IPS-20b (cell line): ENCODE measurements at regions not wholly inside any gene's neighbourhood (a gene's known extent, or its start where the extent isn't known, plus 50 kb on each side); places are given as distances from the start of the nearest gene placed in this dataset.

Experiments used
- H3K27ac ChIP-seq: one replicate; pipeline ENCODE4 v1.5.1; 2013; ENCODE audit warnings: low read length
- H3K27me3 ChIP-seq: 2 replicates; pipeline ENCODE4 v1.6.1; 2013; ENCODE audit warnings: mild to moderate bottlenecking, low read length, inconsistent platforms; ENCODE audit not compliant: insufficient read depth
- H3K36me3 ChIP-seq: 2 replicates; pipeline ENCODE4 v1.6.1; 2013; ENCODE audit warnings: low read depth, mild to moderate bottlenecking, inconsistent platforms, low read length, moderate library complexity; ENCODE audit not compliant: insufficient read depth
- H3K4me1 ChIP-seq: 2 replicates; pipeline ENCODE4 v1.6.1; 2013; ENCODE audit warnings: mild to moderate bottlenecking, control low read depth, inconsistent platforms, low read length, moderate library complexity; ENCODE audit not compliant: insufficient read depth
- H3K4me3 ChIP-seq: 2 replicates; pipeline ENCODE4 v1.5.1; 2013; ENCODE audit warnings: mild to moderate bottlenecking, low read length, inconsistent platforms
- H3K9ac ChIP-seq: 2 replicates; pipeline ENCODE4 v1.6.1; 2013; ENCODE audit warnings: low read depth, mild to moderate bottlenecking, inconsistent platforms, low read length, moderate library complexity
- H3K9me3 ChIP-seq: 2 replicates; pipeline ENCODE4 v1.6.1; 2013; ENCODE audit warnings: mild to moderate bottlenecking, low read depth, low read length, inconsistent platforms; ENCODE audit not compliant: insufficient read depth

DNA sequence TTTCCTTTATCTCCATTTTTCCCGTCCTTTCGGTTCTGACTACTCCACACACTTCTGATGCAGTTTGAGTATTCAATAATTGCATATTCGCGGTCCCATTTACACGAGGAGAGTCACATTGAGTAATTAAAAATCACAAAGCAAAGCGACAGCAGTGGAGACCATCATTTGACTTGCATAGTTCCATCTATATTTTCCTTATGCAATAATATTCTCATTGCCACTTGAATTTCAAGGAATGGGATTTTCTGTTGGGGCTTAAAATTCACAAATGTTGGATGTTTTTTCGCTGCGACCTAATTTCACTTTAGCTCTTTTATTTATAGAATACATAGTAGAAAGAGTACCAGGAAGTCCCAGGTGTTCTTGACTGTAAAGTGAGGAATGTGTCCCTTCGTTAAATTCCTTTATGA, 186.8 kb downstream of the ZEB2 start:
- peak overlapping the region; percentile 69 for H3K27ac ChIP-seq
- peaks cover 15% of the 10 kb centered on the region; the same call in 1 of the 2 replicates for H3K4me1 ChIP-seq
- H3K9me3 ChIP-seq, result no peaks in the 10 kb centered on the region
- peak overlapping the region; percentile 78; the same call in 1 of the 2 replicates for H3K9ac ChIP-seq
- H3K27me3 ChIP-seq, result peaks cover 28% of the 10 kb centered on the region; the same call in 1 of the 2 replicates
- peak overlapping the region; percentile 68 for H3K4me3 ChIP-seq
- H3K36me3 ChIP-seq, result no peaks in the 10 kb centered on the region

DNA sequence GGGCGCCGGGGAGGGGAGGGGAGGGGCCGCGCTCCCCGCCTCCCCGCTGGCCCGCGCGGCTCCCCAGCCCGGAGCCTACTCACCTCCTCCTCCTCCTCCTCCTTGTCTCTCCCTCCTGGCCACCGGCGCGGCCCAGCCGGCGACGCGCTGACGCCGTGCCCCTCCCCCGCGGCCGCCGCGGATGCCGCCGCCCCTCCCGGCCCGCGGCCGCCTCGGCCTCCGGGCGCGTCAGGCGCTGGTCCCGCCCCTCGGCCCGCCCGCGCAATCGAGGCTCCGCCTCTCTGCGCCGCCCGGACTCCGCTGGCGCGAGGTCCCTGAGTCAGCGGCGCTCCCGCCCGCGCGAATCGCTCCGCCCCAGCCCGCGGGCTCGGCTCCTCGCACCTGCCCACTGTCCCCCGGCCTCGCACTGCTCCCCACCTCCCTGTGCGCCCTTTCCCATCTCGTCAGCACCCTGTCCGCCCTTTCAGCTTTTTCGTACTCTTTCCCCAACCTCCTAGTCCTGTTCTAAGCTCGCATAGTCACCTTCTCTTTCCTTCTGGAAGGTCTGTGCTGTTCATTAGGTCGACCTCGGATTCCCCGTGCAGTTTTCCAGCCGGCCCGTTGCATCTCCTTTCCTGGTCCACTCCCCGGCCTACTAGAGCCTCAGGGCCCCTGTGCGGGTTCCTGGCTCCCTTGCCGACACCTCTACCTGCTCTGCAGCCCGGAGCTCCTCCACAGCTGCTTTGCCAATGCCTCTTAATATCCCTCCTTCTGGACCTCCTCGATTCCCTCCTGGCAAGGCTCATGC, 187.4 kb downstream of the ZEB2 start:
- Histone ChIP-seq H3K9ac (peak overlapping the region; percentile 78; the same call in 1 of the 2 replicates), H3K27me3 (peaks cover 28% of the 10 kb centered on the region; the same call in 1 of the 2 replicates), H3K4me3 (peak overlapping the region; percentile 79), H3K27ac (peak overlapping the region; percentile 69), H3K9me3 (no peaks in the 10 kb centered on the region), H3K36me3 (no peaks in the 10 kb centered on the region), H3K4me1 (peaks cover 15% of the 10 kb centered on the region; the same call in 1 of the 2 replicates)

DNA sequence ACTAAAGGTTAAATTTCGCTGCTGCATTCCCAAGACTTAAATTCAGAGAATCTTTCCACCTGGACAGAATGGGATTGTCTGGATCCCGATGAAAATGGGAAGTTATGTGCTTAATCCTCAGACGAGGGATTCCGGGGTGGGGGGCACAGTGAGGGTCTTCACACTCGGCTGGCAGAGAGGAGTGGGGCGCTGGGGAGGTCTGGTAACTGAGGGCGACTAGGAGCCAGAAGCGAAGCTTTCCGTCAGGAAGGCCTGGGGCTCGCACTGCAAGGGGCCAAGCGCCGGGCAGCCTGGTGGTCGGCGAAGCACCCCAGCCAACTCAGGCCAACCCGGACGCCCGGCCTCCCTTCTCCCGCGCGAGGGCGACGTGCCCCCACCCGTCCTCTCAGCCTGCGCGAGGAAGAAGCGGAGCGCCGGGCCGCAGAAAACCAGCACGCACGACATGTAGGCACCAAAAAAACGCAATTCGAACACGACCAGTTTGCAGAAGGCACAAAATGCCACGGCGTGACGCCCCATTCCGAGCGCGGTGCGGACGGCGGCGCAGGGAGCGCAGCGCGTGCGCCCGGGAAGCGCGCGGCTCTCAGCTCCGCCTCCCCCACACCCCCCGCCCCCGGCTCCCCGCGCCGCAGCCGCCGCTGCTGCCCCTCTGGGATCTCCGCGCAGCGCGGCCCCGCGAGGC, 188.1 kb downstream of the ZEB2 start:
- H3K36me3 ChIP-seq, result no peaks in the 10 kb centered on the region
- peaks cover 28% of the 10 kb centered on the region; the same call in 1 of the 2 replicates for H3K27me3 ChIP-seq
- H3K27ac ChIP-seq, result no peak overlapping the region
- H3K9me3 ChIP-seq, result no peaks in the 10 kb centered on the region
- peaks cover 15% of the 10 kb centered on the region; the same call in 1 of the 2 replicates for H3K4me1 ChIP-seq
- H3K9ac ChIP-seq, result peak overlapping the region; percentile 68
- H3K4me3 ChIP-seq, result peak overlapping the region; percentile 79

DNA sequence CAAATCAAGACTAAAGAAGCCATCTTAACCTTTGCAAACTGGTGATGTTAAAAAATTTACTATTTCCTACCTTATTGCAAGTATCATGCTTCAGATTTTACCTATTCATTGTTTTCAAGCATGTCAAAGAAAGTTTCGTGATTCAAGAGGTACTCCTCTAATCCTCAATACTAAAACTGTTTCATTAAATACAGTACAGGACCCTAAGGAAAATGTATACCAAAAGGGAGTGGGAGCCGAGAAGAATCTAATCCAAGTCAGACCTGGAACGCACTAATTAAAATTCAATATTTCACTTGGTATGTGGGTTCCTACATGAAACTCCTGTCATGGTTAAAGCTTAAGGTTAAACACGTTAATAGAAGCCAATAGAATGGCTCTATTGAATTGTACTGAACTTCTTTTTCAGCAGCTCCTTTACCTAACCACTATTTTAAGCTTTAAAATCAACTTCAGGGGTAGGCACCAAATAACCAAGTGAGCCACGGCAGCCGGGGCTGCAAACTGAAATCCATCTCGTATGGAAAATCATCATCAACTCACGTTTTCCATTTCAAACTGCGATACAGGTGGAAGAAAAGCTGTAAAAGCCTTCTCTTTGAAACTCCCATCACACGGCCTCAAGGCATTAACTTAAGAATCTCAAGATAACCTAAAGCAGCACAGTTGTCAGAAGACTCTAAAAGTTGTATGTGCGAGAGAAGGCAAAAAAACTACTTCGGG, 188.8 kb downstream of the ZEB2 start:
- Histone ChIP-seq H3K27me3 (peaks cover 28% of the 10 kb centered on the region; the same call in 1 of the 2 replicates), H3K9me3 (no peaks in the 10 kb centered on the region), H3K27ac (no peak overlapping the region), H3K4me1 (peaks cover 15% of the 10 kb centered on the region; the same call in 1 of the 2 replicates), H3K4me3 (peak overlapping the region; percentile 79), H3K36me3 (no peaks in the 10 kb centered on the region), H3K9ac (peak overlapping the region; percentile 68)

DNA sequence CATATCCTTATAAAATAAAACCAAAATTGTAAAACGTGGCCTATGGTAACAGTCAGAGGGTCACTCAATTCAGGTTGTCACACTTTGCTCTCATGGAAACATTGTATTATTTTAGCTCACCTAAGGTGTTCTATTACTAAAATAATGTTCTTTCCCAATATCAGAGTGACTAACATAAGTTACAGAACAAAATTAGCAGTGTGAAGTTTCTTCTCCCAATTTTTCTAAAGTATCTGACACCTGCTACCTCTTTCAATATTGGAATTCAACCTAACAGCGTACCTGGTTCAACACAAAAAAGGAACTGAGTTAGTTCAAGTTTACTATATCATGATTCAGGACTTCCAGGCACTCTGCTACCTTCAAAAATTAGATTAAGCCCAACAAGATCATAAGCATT, 190.4 kb downstream of the ZEB2 start:
- H3K9ac ChIP-seq, result no peak overlapping the region
- H3K4me1 ChIP-seq, result peaks cover 14% of the 10 kb centered on the region
- no peaks in the 10 kb centered on the region for H3K36me3 ChIP-seq
- no peak overlapping the region for H3K4me3 ChIP-seq
- peaks cover 28% of the 10 kb centered on the region; the same call in 1 of the 2 replicates for H3K27me3 ChIP-seq
- H3K9me3 ChIP-seq, result no peaks in the 10 kb centered on the region
- no peak overlapping the region for H3K27ac ChIP-seq

DNA sequence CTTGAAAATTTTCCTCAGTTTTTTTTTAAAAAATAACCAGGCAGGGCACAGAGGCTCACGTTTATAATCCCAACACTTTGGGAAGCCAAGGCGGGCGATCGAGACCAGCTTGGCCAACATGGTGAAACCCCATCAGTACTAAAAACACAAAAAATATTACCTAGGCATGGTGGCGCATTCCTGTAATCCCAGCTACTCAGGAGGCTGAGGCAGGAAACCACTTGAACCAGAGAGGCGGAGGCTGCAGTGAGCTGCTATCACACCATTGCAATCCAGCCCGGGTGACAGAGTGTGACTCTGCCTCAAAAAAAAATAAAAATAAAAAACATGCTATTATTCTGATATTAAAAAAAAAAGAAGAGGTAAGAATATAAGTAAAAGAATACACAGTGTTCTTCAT, 191.0 kb downstream of the ZEB2 start:
- no peak overlapping the region for H3K9ac ChIP-seq
- no peaks in the 10 kb centered on the region for H3K36me3 ChIP-seq
- H3K4me3 ChIP-seq, result no peak overlapping the region
- H3K27me3 ChIP-seq, result peaks cover 27% of the 10 kb centered on the region; the same call in 1 of the 2 replicates
- H3K4me1 ChIP-seq, result peaks cover 13% of the 10 kb centered on the region
- no peak overlapping the region for H3K27ac ChIP-seq
- no peaks in the 10 kb centered on the region for H3K9me3 ChIP-seq

DNA sequence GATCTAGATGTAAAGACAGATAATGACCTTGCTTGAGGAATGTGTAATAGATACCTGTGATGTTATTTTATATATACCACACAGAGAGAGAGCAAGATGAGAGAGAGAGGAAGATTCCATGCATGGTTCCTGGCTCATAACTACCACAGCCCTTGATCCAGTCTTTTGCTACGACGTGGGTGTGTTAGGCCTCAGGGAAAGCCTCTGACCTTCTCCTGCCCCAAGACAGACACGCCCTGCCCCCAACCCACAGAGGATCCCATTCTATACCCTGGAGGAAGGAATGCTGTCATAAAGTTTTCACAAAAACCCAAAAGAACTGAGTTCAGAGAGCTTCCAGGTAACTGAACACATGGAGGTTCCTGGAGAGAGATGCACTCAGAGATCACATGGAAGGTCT, 193.1 kb downstream of the ZEB2 start:
- no peak overlapping the region for H3K9ac ChIP-seq
- no peaks in the 10 kb centered on the region for H3K36me3 ChIP-seq
- no peaks in the 10 kb centered on the region for H3K9me3 ChIP-seq
- peaks cover 14% of the 10 kb centered on the region; the same call in 1 of the 2 replicates for H3K27me3 ChIP-seq
- H3K4me3 ChIP-seq, result no peak overlapping the region
- H3K4me1 ChIP-seq, result peaks cover 4% of the 10 kb centered on the region
- H3K27ac ChIP-seq, result no peak overlapping the region

DNA sequence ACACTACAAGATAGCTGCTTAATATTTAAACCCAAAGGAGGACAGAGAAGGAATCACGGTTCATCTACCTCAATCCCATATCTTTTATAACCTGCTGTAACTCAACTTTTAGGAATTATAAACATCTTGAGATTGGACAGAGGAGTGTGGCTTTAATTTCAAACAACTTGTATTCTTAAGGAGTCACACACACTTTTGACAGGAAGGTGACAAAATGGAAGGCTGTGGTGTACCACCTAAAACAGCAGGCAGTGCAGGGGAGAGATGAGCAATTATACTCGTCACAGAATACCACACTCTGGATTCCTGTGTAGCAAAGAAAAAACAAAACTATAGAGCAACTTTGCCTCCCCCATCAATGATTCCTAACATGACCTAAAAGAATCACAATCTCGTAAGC, 194.8 kb downstream of the ZEB2 start:
- no peak overlapping the region for H3K4me3 ChIP-seq
- peaks cover 4% of the 10 kb centered on the region for H3K4me1 ChIP-seq
- H3K9ac ChIP-seq, result no peak overlapping the region; the same call in 1 of the 2 replicates
- H3K27ac ChIP-seq, result no peak overlapping the region
- H3K27me3 ChIP-seq, result no peaks in the 10 kb centered on the region
- H3K9me3 ChIP-seq, result no peaks in the 10 kb centered on the region
- no peaks in the 10 kb centered on the region for H3K36me3 ChIP-seq

DNA sequence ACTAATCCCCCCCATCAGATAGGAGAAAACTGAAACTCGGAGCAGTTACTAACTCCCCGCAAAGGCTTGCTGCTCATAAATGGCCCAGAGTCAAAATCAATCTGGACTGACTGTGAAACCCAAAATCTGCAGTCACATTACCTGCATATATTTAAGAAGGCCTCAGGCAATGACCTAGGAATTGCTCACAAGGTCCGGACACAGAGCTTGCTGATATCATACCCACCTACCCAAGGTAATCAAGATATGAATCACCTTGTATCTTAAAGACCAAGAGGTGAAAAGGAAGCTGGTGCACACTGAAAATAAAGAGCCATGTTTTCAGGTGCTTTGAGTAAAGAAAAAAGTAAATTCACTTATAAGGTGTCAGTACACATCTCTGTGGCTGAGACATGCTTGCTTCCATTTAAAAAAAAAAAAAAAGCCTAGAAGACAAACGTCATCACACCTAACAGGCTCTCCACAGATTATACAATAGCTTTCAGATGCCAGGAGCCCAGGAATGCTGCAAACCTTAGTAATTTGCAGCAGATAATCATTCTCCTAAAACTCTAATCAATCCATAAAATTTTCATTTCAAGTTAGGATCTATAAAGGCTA, 195.4 kb downstream of the ZEB2 start:
- Histone ChIP-seq H3K27me3 (no peaks in the 10 kb centered on the region), H3K4me1 (peaks cover 4% of the 10 kb centered on the region), H3K9me3 (no peaks in the 10 kb centered on the region), H3K27ac (no peak overlapping the region), H3K36me3 (no peaks in the 10 kb centered on the region), H3K4me3 (no peak overlapping the region), H3K9ac (no peak overlapping the region)

DNA sequence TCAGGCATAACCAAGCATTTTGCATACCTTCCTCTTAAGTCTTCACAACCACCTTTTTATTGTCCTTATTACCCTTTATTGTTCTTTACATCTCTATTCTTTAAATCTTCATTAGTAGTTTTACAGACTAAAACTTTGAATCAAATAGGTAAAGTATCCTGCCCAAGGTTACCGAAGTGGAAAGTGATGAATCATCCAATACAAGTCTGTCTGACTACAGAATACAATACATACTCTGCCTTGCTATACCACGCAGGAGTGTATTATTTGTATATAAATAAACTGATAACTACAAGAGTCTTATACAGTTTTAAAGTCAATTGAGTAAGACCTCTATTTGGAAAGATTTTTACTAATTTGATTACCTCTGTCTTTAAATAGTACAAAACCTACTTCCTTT, 196.0 kb downstream of the ZEB2 start:
- Histone ChIP-seq H3K27me3 (no peaks in the 10 kb centered on the region), H3K9me3 (no peaks in the 10 kb centered on the region), H3K4me1 (peaks cover 4% of the 10 kb centered on the region), H3K4me3 (no peak overlapping the region), H3K9ac (no peak overlapping the region), H3K36me3 (no peaks in the 10 kb centered on the region), H3K27ac (no peak overlapping the region)

DNA sequence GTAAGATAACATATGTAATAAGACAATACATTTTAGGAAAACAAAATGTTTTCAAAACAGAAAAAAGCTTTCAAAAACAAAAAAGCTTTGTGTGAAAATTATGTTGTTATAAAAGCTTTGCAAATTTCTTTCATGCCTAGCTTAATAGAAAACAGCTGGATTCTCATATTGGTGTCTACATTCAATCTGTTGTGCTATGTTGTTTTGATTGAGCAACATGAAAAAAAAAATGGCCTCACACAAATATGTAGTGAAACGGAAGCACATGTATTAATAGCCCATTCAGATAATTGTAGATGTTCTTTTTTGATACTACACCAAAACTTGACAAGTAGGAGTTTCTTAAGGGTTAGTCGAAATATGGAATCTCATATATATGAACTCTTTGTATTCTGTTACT, 197.5 kb downstream of the ZEB2 start:
- H3K4me1 ChIP-seq, result peaks cover 4% of the 10 kb centered on the region
- H3K9me3 ChIP-seq, result no peaks in the 10 kb centered on the region
- no peaks in the 10 kb centered on the region for H3K27me3 ChIP-seq
- H3K36me3 ChIP-seq, result no peaks in the 10 kb centered on the region
- no peak overlapping the region for H3K4me3 ChIP-seq
- no peak overlapping the region for H3K27ac ChIP-seq
- H3K9ac ChIP-seq, result no peak overlapping the region
